Vagina (tissue), 2 donors: ENCODE measurements at regions not wholly inside any gene's neighbourhood (a gene's known extent, or its start where the extent isn't known, plus 50 kb on each side); places are given as distances from the start of the nearest gene placed in this dataset.

ENCODE experiments used
- DNase-seq, 2 donors: peaks; one replicate each; pipeline ENCODE4 v3.0.0-alpha.2; 2017; ENCODE audit errors: extremely low spot score in 2 of 2
- H3K27ac ChIP-seq: fragments of 200-600 bp; sonication (generic); one replicate; pipeline ENCODE4 v1.5.1; 2019
- H3K27me3 ChIP-seq: fragments of 200-600 bp; sonication (generic); one replicate; pipeline ENCODE4 v1.5.1; 2019
- H3K36me3 ChIP-seq, 2 donors: fragments of 200-600 bp; sonication (generic); one replicate each; pipeline ENCODE4 v1.5.1; 2017 to 2019
- H3K4me1 ChIP-seq: fragments of 200-600 bp; sonication (generic); one replicate; pipeline ENCODE4 v1.5.1; 2019
- H3K4me3 ChIP-seq, 2 donors: fragments of 200-600 bp; sonication (generic); 1 replicate in 1 of 2; 2 replicates in 1 of 2; pipeline ENCODE4 v1.5.1; 2016 to 2019
- H3K9me3 ChIP-seq: fragments of 200-600 bp; sonication (generic); one replicate; pipeline ENCODE4 v1.5.1; 2019
- POLR2A ChIP-seq, 2 donors: fragments of 450-650 bp; IDR thresholded peaks; one replicate each; pipeline ENCODE4 v1.6.1; 2017; ENCODE audit warnings: antibody characterized with exemption in 2 of 2, mild to moderate bottlenecking in 2 of 2, moderate library complexity in 2 of 2
- POLR2AphosphoS5 ChIP-seq, 2 donors: sonication (generic); formaldehyde crosslinking; IDR thresholded peaks; one replicate each; pipeline ENCODE4 v1.9.0; 2017; ENCODE audit warnings: antibody characterized with exemption in 2 of 2, mild to moderate bottlenecking in 2 of 2, low read depth in 1 of 2; ENCODE audit not compliant: insufficient read depth in 1 of 2
- intact Hi-C: fragments of 100-400 bp; cut with DNase I; formaldehyde crosslinking; loops from one replicate; pipeline ENCODE4 v1.15.1; 2023
- TF ChIP-seq, protein P1 (sequence below), 3 experiments: fragments of 450-650 bp in 2 of 3; fragments of 200-600 bp in 1 of 3; sonication (generic) in 1 of 3; IDR thresholded peaks; one replicate each; pipeline ENCODE4 v1.5.1; 2017 to 2019; ENCODE audit warnings: antibody characterized with exemption in 3 of 3, mild to moderate bottlenecking in 2 of 3, moderate library complexity in 2 of 3

- Histone ChIP-seq H3K9me3 (no peaks in the 10 kb centered on the region), H3K27ac (no peak overlapping the region), H3K27me3 (no peaks in the 10 kb centered on the region), H3K36me3 (no peaks in the 10 kb centered on the region), H3K4me3 (no peak overlapping the region), H3K4me1 (no peaks in the 10 kb centered on the region)
- intact Hi-C loops = no loop called here
- TF ChIP-seq, protein P1, sequence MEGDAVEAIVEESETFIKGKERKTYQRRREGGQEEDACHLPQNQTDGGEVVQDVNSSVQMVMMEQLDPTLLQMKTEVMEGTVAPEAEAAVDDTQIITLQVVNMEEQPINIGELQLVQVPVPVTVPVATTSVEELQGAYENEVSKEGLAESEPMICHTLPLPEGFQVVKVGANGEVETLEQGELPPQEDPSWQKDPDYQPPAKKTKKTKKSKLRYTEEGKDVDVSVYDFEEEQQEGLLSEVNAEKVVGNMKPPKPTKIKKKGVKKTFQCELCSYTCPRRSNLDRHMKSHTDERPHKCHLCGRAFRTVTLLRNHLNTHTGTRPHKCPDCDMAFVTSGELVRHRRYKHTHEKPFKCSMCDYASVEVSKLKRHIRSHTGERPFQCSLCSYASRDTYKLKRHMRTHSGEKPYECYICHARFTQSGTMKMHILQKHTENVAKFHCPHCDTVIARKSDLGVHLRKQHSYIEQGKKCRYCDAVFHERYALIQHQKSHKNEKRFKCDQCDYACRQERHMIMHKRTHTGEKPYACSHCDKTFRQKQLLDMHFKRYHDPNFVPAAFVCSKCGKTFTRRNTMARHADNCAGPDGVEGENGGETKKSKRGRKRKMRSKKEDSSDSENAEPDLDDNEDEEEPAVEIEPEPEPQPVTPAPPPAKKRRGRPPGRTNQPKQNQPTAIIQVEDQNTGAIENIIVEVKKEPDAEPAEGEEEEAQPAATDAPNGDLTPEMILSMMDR (IDR thresholded peaks at IDR 0.05) = no peak
- TF ChIP-seq POLR2A (IDR thresholded peaks at IDR 0.05) = no peak
- no peak for TF ChIP-seq POLR2AphosphoS5 (IDR thresholded peaks at IDR 0.05; ENCODE audit: insufficient read depth in 1 of 2, low read depth in 1 of 2)
- DNase-seq = no peak
Observed at GRCh38 chr6:40764726-40765125, 177.6 kb upstream of the LRFN2 start.

DNA sequence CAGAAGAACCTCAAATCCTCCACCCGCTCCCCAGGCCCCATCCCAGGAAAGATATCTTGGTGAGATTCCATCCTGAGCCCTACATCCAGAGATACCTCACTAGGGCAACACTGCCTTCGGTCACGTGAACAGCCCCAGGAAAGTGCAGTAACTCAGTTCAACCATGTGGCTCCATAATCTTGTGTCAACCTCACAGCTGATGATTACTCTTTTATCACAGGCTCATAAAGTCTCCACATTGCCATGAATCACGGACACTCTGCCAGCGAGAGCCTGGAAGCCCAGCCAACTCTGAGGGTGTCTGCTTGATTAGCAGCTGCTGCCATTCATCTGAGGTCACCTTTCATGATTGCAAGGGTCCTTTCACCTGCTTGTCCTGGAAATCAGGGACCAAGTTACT lies 175.8 kb upstream of the LRFN2 start:
- TF ChIP-seq, protein P1 (IDR thresholded peaks at IDR 0.05) = no peak
- TF ChIP-seq POLR2A (IDR thresholded peaks at IDR 0.05) (no peak), POLR2AphosphoS5 (IDR thresholded peaks at IDR 0.05; ENCODE audit: insufficient read depth in 1 of 2, low read depth in 1 of 2) (no peak)
- Histone ChIP-seq H3K36me3 (no peaks in the 10 kb centered on the region), H3K4me3 (no peak overlapping the region), H3K27ac (no peak overlapping the region), H3K9me3 (no peaks in the 10 kb centered on the region), H3K27me3 (no peaks in the 10 kb centered on the region), H3K4me1 (no peaks in the 10 kb centered on the region)
- no peak for DNase-seq
- intact Hi-C loops = no loop called here

DNA sequence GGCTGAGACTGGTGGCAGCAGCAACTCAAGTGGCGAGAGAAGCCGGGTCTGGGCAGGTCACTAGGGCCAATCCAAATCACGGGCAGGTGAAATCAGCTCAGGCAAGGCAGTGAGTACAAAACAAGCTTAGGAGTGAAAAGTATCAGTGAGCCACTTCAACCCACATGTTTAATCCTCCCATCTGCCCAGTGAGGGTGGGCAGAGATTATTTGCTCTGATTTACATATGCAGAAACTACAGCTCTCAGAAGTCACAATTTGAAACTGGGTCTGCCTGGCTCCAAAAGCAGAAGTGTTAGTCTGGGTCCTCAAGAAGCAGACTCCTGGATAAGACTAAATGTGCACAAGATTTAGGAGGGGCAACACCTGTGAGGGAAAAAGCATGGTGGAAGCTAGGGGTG lies 173.7 kb upstream of the LRFN2 start:
- Histone ChIP-seq H3K4me1 (no peaks in the 10 kb centered on the region), H3K9me3 (no peaks in the 10 kb centered on the region), H3K27ac (no peak overlapping the region), H3K27me3 (no peaks in the 10 kb centered on the region), H3K4me3 (no peak overlapping the region), H3K36me3 (no peaks in the 10 kb centered on the region)
- intact Hi-C loops = no loop called here
- no peak for DNase-seq
- no peak for TF ChIP-seq POLR2AphosphoS5 (IDR thresholded peaks at IDR 0.05; ENCODE audit: insufficient read depth in 1 of 2, low read depth in 1 of 2)
- TF ChIP-seq POLR2A (IDR thresholded peaks at IDR 0.05) = no peak
- TF ChIP-seq, protein P1 (IDR thresholded peaks at IDR 0.05) = no peak

GRCh38 chr6:40759838-40760237 lies 172.7 kb upstream of the LRFN2 start:
- Histone ChIP-seq H3K9me3 (no peaks in the 10 kb centered on the region), H3K4me3 (no peak overlapping the region), H3K4me1 (no peaks in the 10 kb centered on the region), H3K27me3 (no peaks in the 10 kb centered on the region), H3K27ac (no peak overlapping the region), H3K36me3 (no peaks in the 10 kb centered on the region)
- no peak for TF ChIP-seq POLR2AphosphoS5 (IDR thresholded peaks at IDR 0.05; ENCODE audit: insufficient read depth in 1 of 2, low read depth in 1 of 2)
- TF ChIP-seq POLR2A (IDR thresholded peaks at IDR 0.05) = no peak
- TF ChIP-seq, protein P1 (IDR thresholded peaks at IDR 0.05) = no peak
- DNase-seq = no peak
- intact Hi-C loops = no loop called here

DNA sequence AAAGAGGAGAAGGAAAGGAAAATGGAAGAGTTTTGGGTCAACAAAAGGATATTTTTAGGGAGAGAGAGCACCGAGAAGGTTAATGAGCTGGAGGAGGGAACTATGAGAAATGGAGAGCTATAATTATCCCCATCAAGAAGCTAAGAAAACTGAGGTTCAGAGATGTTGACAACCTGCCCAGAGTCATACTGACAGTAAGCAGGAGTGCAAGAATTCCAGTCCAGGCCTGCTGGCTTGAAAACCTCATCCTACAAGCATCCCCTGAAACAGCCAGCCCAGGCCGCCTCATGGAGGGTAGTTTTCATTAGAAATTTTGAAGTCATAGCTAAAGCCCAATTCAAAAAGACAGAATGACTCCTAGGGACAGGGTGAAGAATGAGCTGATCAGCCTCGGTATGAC lies 172.1 kb upstream of the LRFN2 start:
- Histone ChIP-seq H3K4me1 (no peaks in the 10 kb centered on the region), H3K36me3 (no peaks in the 10 kb centered on the region), H3K9me3 (no peaks in the 10 kb centered on the region), H3K27ac (no peak overlapping the region), H3K27me3 (no peaks in the 10 kb centered on the region), H3K4me3 (no peak overlapping the region)
- TF ChIP-seq POLR2A (IDR thresholded peaks at IDR 0.05) (no peak), POLR2AphosphoS5 (IDR thresholded peaks at IDR 0.05; ENCODE audit: insufficient read depth in 1 of 2, low read depth in 1 of 2) (no peak)
- TF ChIP-seq, protein P1 (IDR thresholded peaks at IDR 0.05) = no peak
- intact Hi-C loops = no loop called here
- no peak for DNase-seq
